GM18520 (cell line): ENCODE measurements at regions not wholly inside any gene's neighbourhood (a gene's known extent, or its start where the extent isn't known, plus 50 kb on each side); places are given as distances from the start of the nearest gene placed in this dataset.

Experiments used
- ATAC-seq: cut with Tn5 transposase; IDR thresholded peaks from one replicate; pipeline ENCODE4 v1.9.1; 2021; ENCODE audit not compliant: unreplicated experiment

DNA sequence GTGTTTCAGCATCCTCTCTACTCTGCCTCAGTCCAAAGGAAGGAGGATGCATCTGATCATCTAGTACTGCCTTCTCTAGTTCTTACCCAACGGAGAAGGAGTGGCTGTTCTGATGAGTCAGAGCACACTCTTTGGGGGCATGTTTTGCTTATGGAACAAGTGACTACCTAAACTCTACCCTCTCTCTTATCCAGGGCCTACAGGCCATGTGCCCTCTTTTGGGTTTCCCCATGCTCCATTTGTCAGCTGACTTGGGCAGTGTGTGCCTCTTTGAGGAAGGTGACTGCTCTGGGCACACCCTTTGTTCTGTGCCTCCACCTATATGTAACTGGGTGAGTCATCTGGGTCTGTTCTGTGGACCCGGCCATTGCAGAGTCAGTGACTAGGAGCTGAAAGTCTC, 89.6 kb upstream of the BNC2 start:
- no peak for ATAC-seq

DNA sequence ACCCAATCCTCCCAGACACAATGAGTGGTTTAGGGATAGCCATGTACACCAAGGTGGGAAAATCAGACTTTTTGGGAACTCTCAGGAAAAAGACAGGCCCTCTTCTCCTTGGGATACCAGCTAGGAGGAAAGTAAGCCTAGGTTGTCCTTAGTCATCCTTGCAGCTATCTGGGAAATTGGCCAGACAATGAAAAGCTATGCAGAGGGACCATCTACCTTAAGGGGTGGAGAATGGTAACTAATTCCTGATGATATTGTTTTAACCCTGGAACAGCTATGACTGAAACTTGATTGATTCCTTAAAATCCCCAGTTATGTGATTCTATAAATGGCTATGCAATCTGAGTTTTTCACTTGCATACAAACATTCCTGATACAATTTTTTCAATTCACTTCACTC, 88.9 kb upstream of the BNC2 start:
- ATAC-seq = no peak

DNA sequence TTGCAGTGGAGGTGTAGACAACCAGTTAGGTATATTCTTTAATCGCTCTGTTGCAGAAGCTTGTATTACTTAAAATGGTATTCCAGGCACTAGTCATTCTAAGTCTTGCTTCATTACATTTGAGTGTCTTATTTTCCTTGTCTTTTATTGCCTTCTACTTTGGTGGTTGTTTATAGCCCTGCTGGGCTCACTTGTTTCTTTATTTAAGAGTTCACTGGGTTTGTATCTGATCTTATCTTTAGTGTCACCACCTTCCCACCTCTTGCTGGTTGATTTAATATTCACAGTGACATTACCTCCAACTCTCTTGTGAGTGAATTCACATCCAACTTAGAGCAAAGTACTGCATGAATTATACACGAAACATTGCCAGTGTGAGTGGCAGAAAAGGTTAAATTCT, 83.6 kb upstream of the BNC2 start:
- ATAC-seq = no peak

DNA sequence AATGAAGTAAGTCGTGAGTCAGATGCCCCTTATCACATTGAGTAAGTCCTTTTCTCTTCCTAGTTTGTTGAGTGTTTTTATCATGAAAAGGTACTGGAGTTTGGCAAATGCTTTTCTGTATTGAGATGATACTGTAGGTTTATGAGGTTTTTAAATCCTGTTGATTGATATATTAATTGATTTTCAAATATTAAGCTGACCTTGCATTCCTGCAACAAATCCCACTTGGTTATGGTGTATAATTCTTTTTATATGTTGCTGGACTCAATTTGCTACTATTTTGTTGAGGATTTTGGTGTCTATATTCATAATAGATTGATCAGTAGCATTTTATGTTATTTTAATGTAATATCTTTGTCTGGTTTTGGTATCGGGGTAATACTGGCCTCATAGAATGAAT, 81.0 kb upstream of the BNC2 start:
- ATAC-seq = no peak

DNA sequence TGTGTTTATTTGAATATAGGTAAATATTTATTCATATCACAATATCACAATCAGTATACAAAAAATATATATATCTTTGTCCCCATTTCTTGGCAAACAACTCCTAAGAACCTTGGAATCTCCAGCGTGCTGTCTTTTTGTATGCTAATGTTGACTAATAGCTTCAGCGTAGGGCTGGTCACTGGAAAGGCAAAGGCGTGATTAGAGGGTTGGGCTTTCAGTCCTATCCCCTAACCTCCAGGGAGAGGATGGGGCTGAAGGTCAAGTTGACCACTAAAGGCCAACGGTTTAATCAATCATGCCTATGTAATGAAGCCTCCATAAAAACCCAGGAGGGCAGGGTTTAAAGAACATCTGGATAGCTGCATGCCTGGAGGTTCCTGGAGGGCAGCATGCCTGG, 79.6 kb upstream of the BNC2 start:
- ATAC-seq = no peak

DNA sequence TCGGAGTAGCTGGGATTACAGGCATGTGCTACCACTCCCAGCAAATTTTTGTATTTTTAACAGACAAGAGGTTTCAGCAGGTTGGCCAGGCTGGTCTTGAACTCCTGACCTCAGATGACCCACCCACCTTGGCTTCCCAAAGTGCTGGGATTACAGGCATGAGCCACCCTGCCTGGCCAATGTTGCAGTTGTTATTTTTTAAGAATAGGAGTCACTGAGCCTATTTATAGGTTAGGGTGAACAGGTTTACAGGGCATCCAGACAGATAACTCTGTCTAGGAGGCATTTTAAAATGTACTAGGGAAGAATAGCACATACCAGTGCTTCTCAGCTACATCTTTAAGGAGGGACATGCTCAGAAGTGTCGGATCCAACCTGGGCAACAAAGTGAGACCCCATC, 60.1 kb upstream of the BNC2 start:
- ATAC-seq = no peak

DNA sequence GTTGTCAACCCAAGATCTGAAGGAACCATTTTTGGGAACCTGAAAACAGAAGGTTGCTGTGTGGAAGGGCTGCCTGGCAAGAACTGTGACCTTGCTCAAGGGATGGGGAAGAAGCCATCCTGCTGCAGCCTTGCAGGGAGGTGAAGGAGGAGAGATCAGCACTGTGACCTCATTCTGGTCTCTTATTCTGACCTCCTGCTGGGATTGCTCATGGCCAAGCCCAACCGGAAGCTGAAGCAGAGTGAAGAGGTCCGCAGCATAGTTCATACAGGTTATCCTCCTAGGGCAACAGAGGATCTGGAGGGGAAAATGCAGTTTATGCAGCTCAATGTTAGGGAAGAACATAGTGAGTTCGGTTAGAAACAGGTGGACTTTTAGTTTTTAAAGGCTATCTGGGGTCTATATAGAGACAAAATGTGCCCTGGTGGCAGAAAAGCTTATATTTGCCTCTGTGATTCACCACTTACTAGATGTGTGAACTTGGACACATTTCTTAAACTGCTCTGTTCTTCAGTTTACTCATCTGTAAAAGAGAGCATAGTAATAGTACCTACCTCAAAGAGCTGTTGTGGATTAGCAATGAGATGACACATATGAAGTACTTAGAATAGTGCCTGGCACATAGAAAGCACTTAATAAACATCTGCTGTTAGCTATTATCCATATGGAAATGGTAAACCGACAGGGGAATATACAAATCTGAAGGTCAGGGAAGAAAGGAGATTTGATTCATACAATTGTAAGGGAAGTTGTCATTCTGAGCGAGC, 57.9 kb upstream of the BNC2 start:
- ATAC-seq = no peak

DNA sequence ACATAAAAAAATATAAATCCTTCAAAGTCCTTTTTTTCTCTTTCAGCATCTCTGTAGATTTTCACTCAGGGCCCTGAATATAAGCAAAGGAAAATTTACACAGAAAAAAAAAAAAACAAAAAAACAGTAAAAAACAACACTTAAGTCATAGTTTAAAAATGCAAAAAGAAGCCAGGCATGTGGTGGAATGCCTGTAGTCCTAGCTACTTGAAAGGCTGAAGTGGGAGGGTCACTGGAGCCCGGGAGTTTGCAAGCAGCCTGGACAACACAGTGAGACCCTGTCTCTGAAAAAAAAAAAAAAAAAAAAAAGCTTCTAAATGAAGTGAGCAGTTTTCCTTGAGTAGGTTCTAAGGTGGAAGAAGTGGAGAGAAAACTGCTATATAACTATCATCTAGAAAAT, 55.0 kb upstream of the BNC2 start:
- no peak for ATAC-seq

DNA sequence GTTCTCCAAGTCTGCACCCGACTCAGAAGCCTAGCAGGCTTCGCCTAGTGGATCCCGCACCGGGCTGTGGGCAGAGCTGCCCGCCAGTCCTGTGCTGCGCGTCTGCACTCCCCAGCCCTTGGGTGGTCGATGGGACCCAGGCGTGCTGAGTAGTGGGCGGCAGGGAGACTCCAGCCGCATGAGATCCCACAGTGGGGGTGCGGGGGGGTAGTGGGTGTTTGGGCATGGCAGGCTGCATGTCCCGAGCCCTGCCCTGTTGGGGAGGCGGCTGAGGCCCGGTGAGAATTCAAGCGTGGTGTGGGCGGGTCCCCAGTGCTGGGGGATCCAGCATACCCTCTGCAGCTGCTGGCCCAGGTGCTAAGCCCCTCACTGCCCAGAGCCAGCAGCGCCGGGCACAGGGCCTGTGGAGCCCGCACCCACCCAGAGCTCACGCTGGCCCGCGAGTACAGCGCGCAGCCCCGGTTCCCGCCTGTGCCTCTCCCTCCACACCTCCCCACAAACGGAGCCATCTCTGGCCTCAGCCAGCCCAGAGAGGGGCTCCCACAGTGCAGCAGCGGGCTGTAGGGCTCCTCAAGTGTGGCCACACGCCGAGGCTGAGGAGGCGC, 53.9 kb upstream of the BNC2 start:
- ATAC-seq = no peak

DNA sequence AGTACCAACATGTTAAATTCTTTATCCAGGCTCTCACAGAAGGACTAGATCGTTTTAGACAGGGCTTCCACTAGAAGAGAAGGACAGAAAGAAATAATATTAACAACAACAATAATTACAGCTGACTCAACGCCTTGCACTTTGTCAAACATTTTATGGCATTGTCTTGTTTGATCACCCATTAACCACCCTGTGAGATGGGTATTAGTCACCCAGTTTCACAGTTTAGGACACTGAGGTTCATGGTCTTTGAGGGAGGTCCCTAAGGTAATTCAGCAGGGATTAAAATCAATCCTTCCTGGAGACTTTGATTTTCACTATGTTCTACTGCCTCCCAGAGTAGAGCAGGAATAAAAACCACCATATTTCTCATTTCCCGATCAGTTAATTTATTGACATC, 51.4 kb upstream of the BNC2 start:
- no peak for ATAC-seq
